ENCODE measurements at regions not wholly inside any gene's neighbourhood (a gene's known extent, or its start where the extent isn't known, plus 50 kb on each side); places are given as distances from the start of the nearest gene placed in this dataset.
"Not testable (repeated sequence)": the region's sequence is repeated elsewhere in the genome, so short reads cannot be mapped to it uniquely, and the experiment has no call there.

DNA sequence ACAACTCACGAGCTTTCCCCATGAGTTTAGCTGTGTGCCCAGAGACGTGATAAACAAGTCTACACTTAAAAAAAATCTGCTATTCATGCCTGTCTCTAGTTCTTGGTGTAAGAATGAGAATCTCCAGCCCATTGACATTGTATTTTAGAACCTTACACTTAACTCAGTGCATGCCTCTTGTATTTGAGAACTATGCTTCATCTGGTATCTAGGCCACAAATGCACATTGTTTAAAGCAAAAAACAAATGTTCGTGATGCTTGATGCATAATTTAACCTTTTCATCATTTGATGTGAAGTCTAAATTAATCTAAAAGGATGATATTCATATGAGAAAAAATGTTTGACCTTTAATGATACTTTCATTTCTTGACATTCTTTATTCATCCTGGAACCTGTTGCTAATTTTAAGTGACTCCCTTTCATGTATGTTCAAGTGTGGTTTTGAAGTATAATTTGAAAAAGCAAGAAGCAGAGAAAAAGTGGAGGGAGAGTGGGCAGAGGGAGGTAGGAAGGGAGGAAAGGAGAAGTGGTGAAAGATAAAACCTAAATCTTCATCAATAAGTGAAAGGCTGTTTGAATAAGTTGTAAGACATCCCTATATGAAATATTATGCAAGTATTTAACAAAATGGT, 116.9 kb downstream of the PFDN4 start:
- no peak for DNase-seq

DNA sequence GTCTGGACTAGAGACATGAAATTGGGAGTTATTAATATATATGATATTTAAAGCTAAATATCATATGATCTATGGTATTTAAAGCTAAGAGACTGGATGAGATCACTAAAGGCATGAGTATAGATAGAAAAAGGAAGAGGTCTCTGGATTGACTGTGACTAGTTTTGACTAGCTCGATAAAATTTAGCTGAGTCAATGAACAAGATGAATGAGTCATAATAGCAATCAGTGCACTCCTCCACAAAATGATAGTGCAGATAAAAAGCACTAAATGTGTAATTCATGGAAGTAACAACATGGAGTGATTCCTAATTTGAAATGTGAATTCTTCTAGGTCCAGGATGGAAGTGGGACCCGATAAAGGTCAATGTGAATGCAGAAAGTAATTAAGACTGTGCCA, 127.4 kb downstream of the PFDN4 start:
- no peak for DNase-seq

DNA sequence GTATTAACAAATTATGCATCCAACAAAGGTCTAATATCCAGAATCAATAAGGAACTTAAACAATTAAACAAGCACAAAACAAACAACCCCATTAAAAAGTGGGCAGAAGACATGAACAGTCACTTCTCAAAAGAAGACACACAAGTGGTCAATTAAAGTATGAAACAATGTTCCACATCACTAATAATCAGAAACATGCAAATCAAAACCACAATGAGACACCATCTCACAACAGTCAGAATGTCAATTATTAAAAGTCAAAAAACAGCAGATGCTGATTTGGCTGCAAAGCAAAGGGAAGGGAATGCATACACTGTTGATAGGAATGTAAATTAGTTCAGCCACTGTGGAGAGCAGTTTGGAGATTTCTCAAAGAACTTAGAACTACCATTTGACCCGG, 129.3 kb downstream of the PFDN4 start:
- DNase-seq: no peak

DNA sequence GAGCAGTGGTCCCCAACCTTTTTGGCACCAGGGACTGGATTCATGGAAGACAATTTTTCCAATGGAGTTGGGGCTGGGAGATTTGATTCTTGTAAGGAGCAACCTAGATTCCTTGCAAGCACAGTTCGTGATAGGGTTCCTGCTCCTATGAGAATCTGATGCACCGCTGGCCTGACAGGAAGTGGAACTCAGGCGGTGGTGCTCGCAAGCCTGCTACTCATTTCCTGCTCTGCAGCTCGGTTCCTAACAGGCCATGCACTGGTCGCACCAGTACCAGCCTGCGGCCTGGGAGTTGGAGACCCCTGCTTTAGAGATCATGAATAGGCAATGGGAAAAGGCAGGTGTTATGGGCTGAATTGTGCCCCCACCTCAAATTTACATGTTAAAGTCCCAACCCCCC, 131.2 kb downstream of the PFDN4 start:
- peak; percentile 29 for DNase-seq

DNA sequence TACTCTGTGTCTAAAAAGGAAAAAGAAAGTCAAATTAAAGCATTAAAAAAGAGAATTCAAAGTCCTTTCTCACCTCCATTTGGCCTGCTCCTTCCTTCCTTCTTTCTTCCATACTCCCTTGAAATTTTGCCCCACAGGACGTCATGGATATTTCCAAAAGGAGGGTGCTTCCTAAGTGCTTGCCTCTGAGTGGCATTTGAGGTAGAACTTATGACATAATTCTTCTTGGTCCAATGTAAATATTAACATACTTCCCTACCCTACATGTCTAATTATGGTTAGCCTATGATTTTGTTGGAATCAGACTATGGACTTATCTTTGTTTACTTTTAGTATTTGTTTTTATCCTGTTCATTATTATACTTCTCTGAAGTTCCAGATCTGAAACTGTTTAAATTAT, 132.3 kb downstream of the PFDN4 start:
- no peak for DNase-seq

DNA sequence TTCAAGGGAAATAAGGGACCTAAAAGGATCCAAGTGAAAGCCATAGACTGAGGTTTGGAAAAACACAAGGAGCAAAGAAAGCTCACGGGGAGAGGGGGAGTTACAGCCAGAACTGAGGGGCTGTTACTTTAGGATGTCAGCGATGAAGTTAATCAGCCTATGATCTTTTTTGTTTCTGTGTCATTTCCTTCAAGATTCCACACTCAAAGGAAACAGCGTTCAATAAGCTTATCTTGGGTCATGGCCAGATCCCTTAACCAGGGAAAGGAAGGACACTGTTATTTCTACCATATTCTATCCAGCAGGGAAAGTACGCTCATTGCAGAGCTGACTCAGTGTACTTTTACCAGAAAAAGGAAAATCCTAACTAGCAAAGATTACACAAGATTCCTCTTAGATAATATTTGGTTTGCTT, 132.8 kb downstream of the PFDN4 start:
- no peak for DNase-seq

DNA sequence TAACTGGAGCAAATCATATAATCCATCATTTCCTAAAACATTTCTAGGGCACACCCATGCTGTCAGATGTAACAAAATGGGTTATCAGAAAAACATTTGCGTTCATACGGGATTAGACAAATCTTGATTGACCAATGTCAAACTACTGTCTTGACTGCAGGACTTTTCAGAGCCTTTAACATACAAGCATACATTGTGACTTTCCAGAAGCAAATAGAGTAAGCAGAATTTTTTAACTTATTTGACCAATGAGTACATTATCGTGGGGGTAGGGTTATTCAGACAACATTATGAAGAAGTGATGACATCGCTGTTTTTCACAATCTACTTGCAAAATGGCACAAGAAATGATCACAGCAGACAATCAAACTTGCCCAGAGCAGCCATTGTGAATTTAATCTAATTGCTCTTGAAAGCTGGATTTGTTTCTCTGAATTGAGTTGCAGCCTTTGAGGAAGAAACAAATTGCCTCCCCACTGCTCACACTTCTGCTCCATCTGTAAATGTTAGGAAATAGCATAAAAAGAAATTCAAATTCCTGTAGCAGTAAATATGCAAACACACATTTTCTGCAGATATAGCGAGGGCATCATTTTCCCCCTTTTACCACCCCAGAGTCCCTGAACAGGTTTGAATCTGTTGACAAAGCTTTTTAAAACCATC, 133.0 kb upstream of the DOK5 start:
- DNase-seq: no peak

DNA sequence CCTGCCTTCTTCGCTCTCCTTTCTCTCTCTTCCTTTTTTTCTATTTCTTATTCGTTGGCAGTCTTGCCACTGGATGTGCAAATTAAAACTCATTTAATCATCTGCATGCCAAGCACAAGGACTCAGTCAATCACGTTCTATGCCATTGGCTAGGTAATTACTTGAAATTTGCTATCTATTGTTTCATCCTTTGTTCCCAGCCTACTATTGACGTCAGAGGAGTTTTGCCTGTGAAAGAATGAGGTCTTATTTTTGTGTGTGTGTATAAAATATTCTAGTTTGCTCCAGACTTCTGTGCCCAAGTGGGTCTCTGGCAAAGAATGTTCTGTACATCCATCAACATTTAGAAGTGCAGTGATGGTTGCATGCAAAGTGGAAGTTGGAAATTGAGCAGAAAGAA, 132.3 kb upstream of the DOK5 start:
- DNase-seq: no peak

DNA sequence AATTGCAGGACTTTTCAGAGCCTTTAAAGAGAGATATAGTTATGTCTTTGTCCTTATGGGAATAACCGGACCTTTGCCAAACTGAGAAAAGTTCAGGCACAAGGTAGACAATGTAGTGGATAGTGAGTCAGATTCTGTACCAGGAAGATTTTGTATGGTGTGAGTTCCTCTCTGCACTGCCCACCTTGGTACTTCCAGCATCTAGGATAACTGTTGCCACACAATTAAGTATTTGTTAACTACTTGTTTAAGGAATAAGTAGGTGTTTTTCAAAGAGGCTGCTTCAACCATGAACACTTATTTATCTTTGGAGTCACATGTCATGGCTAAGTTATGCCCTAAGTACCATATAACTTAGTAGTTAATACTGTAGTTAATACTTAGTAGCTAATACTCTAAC, 131.8 kb upstream of the DOK5 start:
- no peak for DNase-seq

DNA sequence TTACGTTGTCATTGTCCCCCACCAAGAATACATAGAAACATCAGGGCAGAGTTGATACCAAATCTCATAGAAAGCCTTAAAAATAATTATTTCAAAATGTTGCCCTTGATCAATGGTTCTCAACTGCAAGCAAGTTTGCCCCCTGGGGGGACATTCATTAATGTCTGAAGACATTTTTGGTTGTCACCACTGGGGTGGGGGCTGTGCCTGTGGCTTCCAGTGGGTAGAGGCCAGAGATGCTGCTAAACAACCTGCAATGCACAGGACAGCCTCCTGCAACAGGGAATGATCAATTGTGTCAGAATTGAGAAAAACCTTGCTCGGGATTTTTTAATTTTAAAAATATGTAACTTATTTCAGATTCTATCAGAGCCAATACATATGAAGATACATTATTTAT, 130.6 kb upstream of the DOK5 start:
- DNase-seq: no peak

DNA sequence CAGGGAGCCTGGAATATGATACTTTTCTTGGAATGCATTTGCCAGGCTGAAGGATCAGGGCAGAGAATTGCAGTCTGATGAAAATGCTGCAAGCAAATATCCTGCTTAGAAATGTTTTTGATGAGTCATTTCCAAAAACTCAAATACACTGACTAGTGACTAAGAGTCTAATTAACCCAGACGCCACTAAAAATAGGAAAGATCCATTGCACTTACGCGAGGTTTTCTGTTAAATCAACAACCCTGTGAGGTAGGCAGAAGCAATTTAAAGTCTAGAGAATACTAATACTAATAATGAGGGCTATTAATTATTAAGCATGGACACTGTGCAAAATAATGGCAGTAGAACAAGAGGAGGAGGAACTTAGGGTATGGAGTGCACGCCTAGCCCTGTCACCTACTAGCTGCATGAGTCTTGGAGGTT, 130.1 kb upstream of the DOK5 start:
- peak; percentile 67 for DNase-seq

DNA sequence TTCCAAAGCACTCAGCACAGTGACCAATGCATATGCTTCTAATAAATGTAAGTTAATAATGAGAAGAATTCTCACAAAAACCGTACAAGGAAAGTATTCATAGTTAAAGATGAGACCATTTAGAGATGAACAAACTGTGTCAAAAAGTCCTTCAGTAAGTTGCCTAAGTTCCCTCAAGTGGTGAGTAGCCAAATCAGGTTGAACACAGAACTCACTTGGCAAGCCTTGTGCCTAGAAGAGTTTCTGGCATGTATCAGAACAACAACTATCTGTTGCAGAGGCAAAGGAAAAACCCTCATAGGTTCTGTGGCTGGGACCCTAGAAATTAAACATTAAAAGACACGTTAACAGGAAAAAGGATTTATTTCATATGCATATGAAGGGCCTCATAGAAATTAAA, 129.6 kb upstream of the DOK5 start:
- DNase-seq: no peak

DNA sequence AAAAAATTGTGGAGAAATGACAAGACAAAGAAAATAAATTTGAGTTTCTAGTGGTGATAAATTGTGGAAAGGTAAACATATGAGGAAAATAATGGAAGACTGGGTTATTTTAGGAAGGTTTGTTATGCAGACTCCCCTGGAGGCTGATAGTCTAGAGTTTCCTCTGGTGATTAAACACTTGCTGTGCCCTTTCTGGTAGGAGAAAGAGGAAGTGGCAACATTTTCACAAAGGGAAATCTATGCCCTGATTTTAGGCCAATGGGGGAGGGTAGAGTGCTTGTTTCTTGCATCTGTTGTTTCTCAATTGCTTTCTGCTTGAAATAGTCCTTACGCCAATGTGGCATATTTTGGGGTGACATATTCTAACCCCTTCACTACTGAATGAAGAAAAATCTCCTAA, 129.1 kb upstream of the DOK5 start:
- DNase-seq: no peak

DNA sequence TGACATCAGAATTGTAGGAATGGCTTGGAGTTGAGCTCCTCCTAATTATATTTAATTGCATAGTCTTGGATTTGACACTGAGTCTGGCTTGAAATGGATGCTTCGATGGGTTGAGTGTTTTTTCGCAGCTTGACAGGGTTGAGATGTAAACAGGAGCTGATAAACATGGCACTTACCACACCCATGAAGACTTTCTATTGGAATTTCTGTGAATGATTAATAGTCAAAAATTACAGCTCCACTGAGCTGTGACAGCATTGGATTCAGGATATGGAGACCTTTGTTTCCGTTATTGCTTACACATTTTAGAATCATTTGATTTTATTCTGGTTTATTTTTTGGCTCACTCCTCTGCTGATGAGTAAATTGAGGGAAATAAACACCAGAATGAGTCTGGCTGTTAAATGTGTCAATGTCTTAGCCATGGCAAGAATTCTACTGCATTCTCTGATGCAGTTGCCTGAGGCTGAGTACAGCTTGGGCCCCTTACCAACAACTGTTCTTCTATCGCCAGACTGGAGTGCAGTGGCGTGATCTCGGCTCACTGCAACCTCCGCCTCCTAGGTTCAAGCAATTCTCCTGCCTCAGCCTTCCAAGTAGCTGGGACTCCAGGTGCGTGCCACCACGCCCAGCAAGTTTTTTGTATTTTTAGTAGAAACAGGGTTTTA, 128.1 kb upstream of the DOK5 start:
- no peak for DNase-seq

DNA sequence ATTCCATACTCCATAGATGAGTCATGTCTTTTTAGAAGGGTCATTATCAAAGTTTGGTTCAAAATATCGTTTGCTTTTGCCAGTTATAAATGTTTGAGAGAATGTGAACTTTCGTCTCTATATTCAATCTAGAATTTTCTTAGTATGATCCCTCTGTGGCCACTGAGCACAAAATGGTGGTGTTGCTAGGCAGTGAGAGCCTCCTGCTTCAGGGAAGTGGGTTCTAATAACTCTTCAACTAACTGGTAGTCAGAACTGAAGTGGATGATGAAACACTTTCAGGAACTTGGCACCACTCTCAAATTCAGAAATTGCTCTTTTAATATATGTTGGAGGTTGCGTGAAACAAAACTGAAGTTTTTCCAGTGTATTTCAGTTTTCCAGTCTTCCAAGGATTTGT, 125.0 kb upstream of the DOK5 start:
- DNase-seq: peak; percentile 66

DNA sequence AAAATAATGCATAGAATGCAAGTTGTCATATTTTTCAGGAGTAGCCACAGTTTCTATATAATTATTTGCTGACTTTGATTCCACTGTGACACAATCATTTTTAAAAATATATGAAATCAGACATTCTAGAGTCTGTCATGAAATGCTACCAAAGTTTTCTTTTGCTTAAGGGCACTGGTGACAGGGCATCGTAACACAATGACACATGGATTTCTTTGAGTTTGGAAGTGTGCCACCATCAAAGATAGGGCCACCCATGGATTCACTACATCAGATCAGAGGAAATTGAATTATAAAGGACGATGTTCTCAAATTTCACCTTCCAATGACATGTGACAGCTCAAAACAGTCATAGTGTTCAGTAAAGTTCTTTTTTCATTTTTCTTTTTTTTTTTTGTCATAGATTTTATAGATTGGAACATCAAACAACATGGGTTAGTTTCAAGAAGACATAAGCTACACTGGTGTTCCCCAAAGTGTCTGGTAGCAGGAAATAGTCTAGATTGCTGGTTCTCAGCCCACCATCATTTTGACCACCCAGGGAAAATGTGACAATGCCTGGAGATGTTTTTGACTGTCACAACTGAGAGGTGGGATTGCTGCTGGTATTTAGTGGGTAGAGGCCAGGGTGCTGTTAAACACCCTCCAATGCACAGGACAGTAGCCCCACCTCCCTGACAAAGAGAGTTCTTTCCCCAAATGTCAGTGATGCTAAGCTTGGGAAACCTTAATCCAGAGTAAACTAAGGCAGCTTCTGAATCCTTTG, 123.8 kb upstream of the DOK5 start:
- peak; percentile 25 for DNase-seq

DNA sequence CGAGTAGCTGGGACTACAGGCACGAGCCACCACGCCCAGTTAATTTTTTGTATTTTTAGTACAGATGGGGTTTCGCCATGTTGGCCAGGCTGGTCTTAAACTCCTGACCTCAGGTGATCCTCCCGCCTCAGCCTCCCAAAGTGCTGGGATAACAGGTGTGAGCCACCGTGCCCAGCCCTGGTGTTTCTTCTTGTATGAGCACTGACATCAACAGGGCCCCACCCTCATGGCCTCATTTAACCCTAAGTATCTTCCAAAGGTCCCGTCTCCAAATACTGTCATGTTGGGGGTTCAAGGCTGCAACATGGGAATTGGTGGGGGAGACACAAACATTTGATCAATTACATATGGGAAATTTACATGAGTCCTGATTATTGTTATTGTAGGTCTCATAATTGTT, 122.9 kb upstream of the DOK5 start:
- not testable (repeated sequence) for DNase-seq

DNA sequence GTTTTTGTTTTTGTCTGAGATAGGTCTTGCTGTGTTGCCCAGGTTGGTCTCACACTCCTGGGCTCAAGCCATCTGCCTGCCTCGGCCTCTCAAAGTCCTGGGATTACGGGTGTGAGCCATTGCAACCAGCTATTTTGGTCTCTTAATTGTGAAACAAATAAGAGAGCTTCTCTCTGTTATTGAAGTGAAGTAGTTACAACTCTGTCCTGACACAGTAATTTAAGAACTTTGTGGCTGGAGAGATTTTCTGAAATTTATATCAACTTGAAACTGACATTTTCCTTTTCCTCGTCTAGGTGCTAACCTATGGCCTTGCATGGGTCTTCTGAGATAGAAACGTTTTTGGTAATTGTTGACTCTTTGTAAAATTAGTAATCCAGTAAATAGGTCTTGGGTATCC, 122.1 kb upstream of the DOK5 start:
- DNase-seq: peak; percentile 71

DNA sequence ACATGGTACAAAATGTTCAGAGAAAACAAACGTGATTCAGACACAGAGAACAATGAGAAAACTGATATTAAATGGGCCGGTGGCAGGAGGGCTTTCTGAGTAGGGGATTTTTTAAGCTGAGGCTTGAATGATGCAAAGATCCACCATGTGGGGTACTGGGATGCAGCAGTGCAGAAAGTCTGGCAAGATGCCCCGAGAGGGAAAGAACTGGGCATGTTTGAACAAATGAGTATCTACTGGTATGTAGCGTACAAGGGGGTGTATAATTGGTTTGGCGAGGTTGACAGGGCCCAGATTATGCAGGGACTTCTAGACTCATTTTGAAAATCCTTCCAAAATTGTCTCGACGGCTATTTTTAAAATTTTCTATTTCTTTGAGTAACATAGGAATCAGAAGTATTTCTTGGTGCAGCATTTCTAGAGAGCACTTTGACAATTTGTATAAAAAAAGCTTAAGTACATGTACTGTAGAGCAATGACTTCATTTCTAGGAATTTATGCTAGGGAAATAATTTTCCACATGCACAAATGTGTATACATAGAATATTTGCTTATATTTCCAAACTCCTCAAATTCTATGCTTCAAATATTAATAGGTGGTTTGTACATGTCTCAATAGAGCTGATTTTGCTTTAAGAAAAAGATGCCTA, 119.6 kb upstream of the DOK5 start:
- no peak for DNase-seq

DNA sequence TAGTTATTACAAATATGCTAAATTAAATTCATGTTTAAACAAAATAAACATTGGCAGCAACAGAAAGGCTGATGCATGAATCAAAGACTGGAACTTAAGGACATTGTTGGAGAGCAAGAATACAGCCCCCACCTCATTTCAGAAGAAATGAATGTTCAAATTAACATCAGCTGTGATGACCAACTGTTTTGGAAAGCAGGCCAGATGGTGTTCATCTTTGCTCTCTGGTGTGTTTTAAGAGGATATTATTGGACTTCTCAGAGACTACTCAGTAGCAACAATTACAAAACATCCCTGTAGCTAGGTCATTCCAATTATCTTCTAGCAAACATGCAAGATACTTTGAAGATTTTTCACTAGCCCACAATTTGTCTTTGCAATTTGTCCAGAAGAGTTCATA, 118.6 kb upstream of the DOK5 start:
- no peak for DNase-seq

DNA sequence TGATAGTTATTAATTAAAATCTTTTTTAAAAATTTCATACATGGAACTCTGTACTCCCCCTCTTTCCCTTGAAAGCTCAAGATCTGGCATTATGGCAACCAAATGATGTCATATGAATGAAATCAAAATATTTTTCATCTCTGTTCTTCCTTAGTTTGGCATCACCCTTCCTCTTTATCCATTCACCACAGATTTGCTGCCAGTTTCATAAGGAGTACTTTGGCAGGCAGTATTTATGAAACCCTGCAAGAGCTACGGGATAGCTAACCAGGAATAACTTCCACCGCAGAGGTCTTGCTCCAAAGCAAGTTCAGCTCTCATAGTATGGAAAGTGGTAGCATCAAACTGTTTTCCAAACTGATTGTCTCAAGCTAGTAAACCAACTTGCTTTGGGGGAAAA, 113.9 kb upstream of the DOK5 start:
- DNase-seq: no peak

DNA sequence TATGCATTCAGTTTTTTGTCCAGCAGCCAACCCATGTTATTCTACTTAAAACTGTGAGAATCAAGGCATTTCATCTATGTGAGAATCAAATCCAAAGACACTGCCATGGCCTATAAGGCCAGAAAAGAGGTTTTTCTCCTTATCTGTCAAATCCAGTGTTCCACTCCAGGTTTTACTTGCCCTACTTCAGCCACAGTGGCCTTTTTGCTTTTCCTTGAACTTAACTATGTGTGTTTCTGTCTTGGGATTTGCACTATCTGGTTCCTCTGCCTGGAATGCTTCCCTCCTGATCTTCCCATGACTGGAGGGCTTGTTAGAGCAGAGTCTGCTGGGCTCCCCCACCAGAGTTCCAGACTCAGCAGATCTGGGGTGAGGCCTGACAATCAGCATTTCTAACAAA, 113.1 kb upstream of the DOK5 start:
- no peak for DNase-seq

DNA sequence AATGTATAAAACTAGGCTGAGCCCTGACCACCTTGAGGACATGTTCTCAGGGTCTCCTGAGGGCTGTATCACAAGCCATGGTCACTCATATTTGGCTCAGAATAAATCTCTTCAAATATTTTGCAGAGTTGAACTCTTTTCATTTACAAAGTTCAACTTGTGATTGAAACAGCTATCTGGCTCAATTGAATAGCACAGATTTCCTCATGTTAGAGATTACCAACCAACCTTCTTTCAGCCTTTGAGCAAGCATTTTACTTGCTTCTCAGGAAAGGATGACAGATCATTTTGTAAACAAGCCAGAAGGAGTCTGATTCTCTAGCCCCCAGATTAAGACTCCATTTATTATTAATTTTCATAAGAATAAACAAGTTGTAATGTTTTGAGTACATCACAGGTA, 111.0 kb upstream of the DOK5 start:
- DNase-seq: no peak
